Loucy (cell line): ENCODE measurements at regions not wholly inside any gene's neighbourhood (a gene's known extent, or its start where the extent isn't known, plus 50 kb on each side); places are given as distances from the start of the nearest gene placed in this dataset.

ENCODE experiments used
- H2AFZ ChIP-seq: fragments of 200-600 bp; sonication (generic); 2 replicates; pipeline ENCODE4 v1.6.0; 2016; ENCODE audit warnings: antibody characterized with exemption, mild to moderate bottlenecking, low read length, moderate library complexity
- H3F3A ChIP-seq: fragments of 200-600 bp; 2 replicates; pipeline ENCODE4 v1.6.0; 2016; ENCODE audit warnings: antibody characterized with exemption, low read depth, mild to moderate bottlenecking
- H3K27me3 ChIP-seq: fragments of 200-600 bp; sonication (generic); 2 replicates; pipeline ENCODE4 v1.6.1; 2014; ENCODE audit warnings: low read length, mild to moderate bottlenecking; ENCODE audit not compliant: insufficient read depth, poor library complexity, severe bottlenecking
- H3K36me3 ChIP-seq: fragments of 200-600 bp; sonication (generic); 2 replicates; pipeline ENCODE4 v1.6.1; 2016; ENCODE audit warnings: low read length; ENCODE audit not compliant: insufficient read depth
- H3K4me1 ChIP-seq: fragments of 200-600 bp; sonication (generic); 2 replicates; pipeline ENCODE4 v1.5.1; 2014; ENCODE audit warnings: low read length, mild to moderate bottlenecking; ENCODE audit not compliant: insufficient read depth, poor library complexity, severe bottlenecking
- H3K4me2 ChIP-seq: fragments of 200-600 bp; sonication (generic); 2 replicates; pipeline ENCODE4 v1.6.0; 2014; ENCODE audit warnings: antibody characterized with exemption, low read length, low read depth, mild to moderate bottlenecking; ENCODE audit not compliant: poor library complexity, severe bottlenecking
- H3K4me3 ChIP-seq: fragments of 200-600 bp; sonication (generic); 2 replicates; pipeline ENCODE4 v1.5.1; 2014; ENCODE audit warnings: low read length, mild to moderate bottlenecking, mixed read lengths; ENCODE audit not compliant: poor library complexity, severe bottlenecking
- H3K79me2 ChIP-seq: fragments of 200-600 bp; sonication (generic); 2 replicates; pipeline ENCODE4 v1.6.1; 2014; ENCODE audit warnings: low read length; ENCODE audit not compliant: insufficient read depth
- H3K9ac ChIP-seq: fragments of 200-600 bp; sonication (generic); 2 replicates; pipeline ENCODE4 v1.6.0; 2014; ENCODE audit warnings: mild to moderate bottlenecking, low read depth, low read length, moderate library complexity; ENCODE audit not compliant: poor library complexity, severe bottlenecking
- H3K9me2 ChIP-seq: fragments of 200-600 bp; sonication (generic); replicated peaks from 2 replicates; pipeline ENCODE4 v1.6.1; 2016; ENCODE audit warnings: low read depth, low read length, mixed read lengths
- H3K9me3 ChIP-seq: fragments of 200-600 bp; sonication (generic); 2 replicates; pipeline ENCODE4 v1.6.1; 2014; ENCODE audit warnings: mild to moderate bottlenecking, antibody characterized with exemption, low read length, low read depth; ENCODE audit not compliant: insufficient read depth
- H4K20me1 ChIP-seq: fragments of 200-600 bp; sonication (generic); 2 replicates; pipeline ENCODE4 v1.6.0; 2014; ENCODE audit warnings: antibody characterized with exemption, low read length, mild to moderate bottlenecking; ENCODE audit not compliant: insufficient read depth, poor library complexity, severe bottlenecking
- EZH2phosphoT487 ChIP-seq: fragments of 200-600 bp; IDR thresholded peaks from 2 replicates; pipeline ENCODE4 v1.6.1; 2018; ENCODE audit warnings: antibody characterized with exemption, mild to moderate bottlenecking, moderate library complexity, borderline replicate concordance
- TF ChIP-seq, protein P1 (sequence below): fragments of 200-600 bp; sonication (generic); conservative IDR thresholded peaks from 2 replicates; pipeline ENCODE4 v1.5.1; 2014; ENCODE audit warnings: mild to moderate bottlenecking, antibody characterized with exemption, low read length

DNA sequence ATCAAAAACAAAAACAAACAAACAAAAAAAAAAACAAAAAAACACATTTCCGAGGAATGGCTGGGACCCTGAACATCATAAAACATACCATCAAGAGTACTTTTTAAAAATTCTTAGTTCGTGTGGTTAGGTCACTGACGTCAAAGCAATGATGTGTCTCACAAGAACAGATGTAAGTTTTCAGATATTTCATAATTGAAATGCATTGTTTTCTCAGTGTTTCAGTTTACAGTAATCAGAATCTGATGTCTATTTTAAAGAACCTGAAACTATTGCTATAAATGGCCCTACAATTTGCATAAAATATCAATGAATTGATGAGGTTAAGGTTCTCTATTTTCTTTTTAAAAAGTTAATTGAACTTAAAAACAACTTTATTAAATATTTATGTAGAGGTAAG lies 103.7 kb upstream of the HGF start:
- TF ChIP-seq EZH2phosphoT487 = no peak
- TF ChIP-seq, protein P1, sequence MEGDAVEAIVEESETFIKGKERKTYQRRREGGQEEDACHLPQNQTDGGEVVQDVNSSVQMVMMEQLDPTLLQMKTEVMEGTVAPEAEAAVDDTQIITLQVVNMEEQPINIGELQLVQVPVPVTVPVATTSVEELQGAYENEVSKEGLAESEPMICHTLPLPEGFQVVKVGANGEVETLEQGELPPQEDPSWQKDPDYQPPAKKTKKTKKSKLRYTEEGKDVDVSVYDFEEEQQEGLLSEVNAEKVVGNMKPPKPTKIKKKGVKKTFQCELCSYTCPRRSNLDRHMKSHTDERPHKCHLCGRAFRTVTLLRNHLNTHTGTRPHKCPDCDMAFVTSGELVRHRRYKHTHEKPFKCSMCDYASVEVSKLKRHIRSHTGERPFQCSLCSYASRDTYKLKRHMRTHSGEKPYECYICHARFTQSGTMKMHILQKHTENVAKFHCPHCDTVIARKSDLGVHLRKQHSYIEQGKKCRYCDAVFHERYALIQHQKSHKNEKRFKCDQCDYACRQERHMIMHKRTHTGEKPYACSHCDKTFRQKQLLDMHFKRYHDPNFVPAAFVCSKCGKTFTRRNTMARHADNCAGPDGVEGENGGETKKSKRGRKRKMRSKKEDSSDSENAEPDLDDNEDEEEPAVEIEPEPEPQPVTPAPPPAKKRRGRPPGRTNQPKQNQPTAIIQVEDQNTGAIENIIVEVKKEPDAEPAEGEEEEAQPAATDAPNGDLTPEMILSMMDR = no peak
- Histone ChIP-seq H3F3A (no peaks in the 10 kb centered on the region), H2AFZ (no peak overlapping the region), H3K27me3 (no peaks in the 10 kb centered on the region), H3K36me3 (no peaks in the 10 kb centered on the region), H3K9me2 (no peaks in the 10 kb centered on the region), H3K4me3 (no peak overlapping the region), H3K9ac (no peak overlapping the region), H3K4me1 (peaks cover 4% of the 10 kb centered on the region), H3K9me3 (no peaks in the 10 kb centered on the region), H3K79me2 (no peaks in the 10 kb centered on the region), H4K20me1 (no peaks in the 10 kb centered on the region), H3K4me2 (no peak overlapping the region)

DNA sequence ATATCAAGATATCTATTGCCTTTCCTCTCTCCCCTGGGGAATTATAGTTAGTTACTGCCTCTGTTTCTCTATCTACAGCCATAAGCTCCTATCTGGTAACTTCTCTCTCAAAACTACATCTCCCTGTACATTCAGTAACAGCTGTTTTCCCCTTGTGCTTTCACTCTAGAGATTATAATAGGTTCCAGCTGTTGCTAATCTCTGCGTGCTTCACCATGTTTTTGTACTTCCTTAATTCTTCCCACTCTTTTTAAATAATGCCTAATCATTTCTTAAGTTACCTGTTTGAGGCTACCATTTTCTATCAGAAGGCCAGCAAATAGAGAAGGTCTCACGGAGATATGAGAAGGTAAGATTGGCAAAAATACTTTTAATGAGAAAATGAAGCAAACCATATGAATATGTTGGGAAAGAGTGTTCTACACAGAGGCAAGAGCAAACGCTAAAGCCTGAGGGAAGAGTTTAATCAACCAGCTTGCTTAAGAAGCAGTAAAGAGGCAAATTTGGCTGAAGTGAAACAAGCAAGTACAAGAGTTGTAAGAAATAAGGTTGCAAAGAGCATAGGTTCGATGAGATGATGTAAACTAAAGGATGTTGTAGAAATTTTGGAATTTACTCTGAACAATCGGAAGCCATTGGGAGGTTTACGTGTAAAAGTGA lies 101.9 kb upstream of the HGF start:
- H3K4me2 ChIP-seq = no peak overlapping the region
- TF ChIP-seq EZH2phosphoT487 = no peak
- TF ChIP-seq, protein P1 = no peak

DNA sequence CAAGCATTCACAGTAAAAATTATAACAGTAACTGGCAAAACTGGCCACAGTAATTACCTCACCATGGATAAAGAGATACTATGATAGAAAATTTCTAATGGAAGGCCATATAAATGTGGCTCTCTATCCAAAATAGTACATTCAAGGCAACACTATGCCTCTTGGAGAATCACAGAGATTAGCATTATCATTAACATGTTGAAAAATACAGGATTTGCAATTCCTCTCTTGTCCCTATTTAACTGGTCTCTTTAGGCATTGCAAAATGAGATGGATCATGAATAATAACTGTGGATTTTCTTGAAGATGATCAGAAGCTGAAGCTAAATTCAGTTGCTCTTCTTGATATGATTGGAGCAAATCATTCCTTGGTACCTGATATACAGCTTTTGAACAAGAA lies 100.8 kb upstream of the HGF start:
- Histone ChIP-seq H3K4me1 (peaks cover 6% of the 10 kb centered on the region), H3K4me3 (no peak overlapping the region), H3K9ac (no peak overlapping the region), H3F3A (no peaks in the 10 kb centered on the region), H3K27me3 (no peaks in the 10 kb centered on the region), H3K9me3 (no peaks in the 10 kb centered on the region), H2AFZ (no peak overlapping the region), H3K4me2 (no peak overlapping the region), H3K36me3 (no peaks in the 10 kb centered on the region), H4K20me1 (no peaks in the 10 kb centered on the region), H3K9me2 (no peaks in the 10 kb centered on the region), H3K79me2 (no peaks in the 10 kb centered on the region)
- TF ChIP-seq, protein P1 = no peak
- TF ChIP-seq EZH2phosphoT487 = no peak

More for the DNA sequence above, 101.9 kb upstream of the HGF start:
- H3K36me3 ChIP-seq = no peaks in the 10 kb centered on the region
- H3K27me3 ChIP-seq = no peaks in the 10 kb centered on the region
- peaks cover 7% of the 10 kb centered on the region for H3K4me1 ChIP-seq
- no peaks in the 10 kb centered on the region for H3K9me3 ChIP-seq
- H3K9ac ChIP-seq = no peak overlapping the region
- no peaks in the 10 kb centered on the region for H4K20me1 ChIP-seq
- no peaks in the 10 kb centered on the region for H3K79me2 ChIP-seq
- H3F3A ChIP-seq = no peaks in the 10 kb centered on the region
- no peak overlapping the region for H3K4me3 ChIP-seq
- H2AFZ ChIP-seq = no peak overlapping the region
- no peaks in the 10 kb centered on the region for H3K9me2 ChIP-seq
